Calu3 (cell line): ENCODE measurements at regions not wholly inside any gene's neighbourhood (a gene's known extent, or its start where the extent isn't known, plus 50 kb on each side); places are given as distances from the start of the nearest gene placed in this dataset.

Source experiments
- BruUV-seq: library from RNA; stranded (reverse); fragments of 400-500 nt; replicated peaks from 2 replicates; lab custom pipeline; 2021; lab: Mats Ljungman, UMichigan
- CTCF ChIA-PET: fragments of 300-600 bp; sonication (Branson Sonifier 250); formaldehyde crosslinking; loops from one replicate; lab custom pipeline; 2022; ENCODE audit warnings: antibody characterized with exemption; lab: Charles Lee
- DNase-seq: peaks from one replicate; pipeline ENCODE4 v3.0.0; 2022
- H3K27ac Mint-ChIP-seq: one replicate; pipeline ENCODE4 v1.8.0; 2022; ENCODE audit warnings: mixed read lengths; ENCODE audit not compliant: unreplicated experiment
- H3K27me3 Mint-ChIP-seq: one replicate; pipeline ENCODE4 v1.8.0; 2022; ENCODE audit warnings: mixed read lengths; ENCODE audit not compliant: unreplicated experiment
- H3K36me3 Mint-ChIP-seq: one replicate; pipeline ENCODE4 v1.8.0; 2022; ENCODE audit warnings: mild to moderate bottlenecking, moderate library complexity, mixed read lengths; ENCODE audit not compliant: insufficient read depth, unreplicated experiment
- H3K4me1 Mint-ChIP-seq: one replicate; pipeline ENCODE4 v1.8.0; 2022; ENCODE audit warnings: mild to moderate bottlenecking, low read depth, mixed read lengths; ENCODE audit not compliant: unreplicated experiment
- H3K4me3 Mint-ChIP-seq: one replicate; pipeline ENCODE4 v1.8.0; 2022; ENCODE audit warnings: mild to moderate bottlenecking, low read depth, moderate library complexity, mixed read lengths; ENCODE audit not compliant: unreplicated experiment
- H3K9me3 Mint-ChIP-seq: one replicate; pipeline ENCODE4 v1.8.0; 2022; ENCODE audit warnings: low read depth, mixed read lengths; ENCODE audit not compliant: unreplicated experiment
- CTCF ChIP-seq: fragments of 200-600 bp; IDR thresholded peaks from one replicate; pipeline ENCODE4 v1.8.0; 2022; ENCODE audit warnings: antibody characterized with exemption; ENCODE audit not compliant: unreplicated experiment
- intact Hi-C: fragments of 100-400 bp; cut with micrococcal nuclease; formaldehyde crosslinking; loops from one replicate; pipeline ENCODE4 v1.10.0; 2022; ENCODE audit not compliant: unreplicated experiment

GRCh38 chr2:171217330-171217729 lies 56.6 kb upstream of the TLK1 start:
- H3K9me3 Mint-ChIP-seq: peaks cover 7% of the 10 kb centered on the region
- H3K4me3 Mint-ChIP-seq: no peak overlapping the region
- TF ChIP-seq CTCF: no peak
- DNase-seq: no peak
- no peak overlapping the region for H3K27ac Mint-ChIP-seq
- CTCF ChIA-PET: no interaction called here
- no peaks in the 10 kb centered on the region for H3K36me3 Mint-ChIP-seq
- no peaks in the 10 kb centered on the region for H3K4me1 Mint-ChIP-seq
- intact Hi-C loops: no loop called here
- no peaks in the 10 kb centered on the region for H3K27me3 Mint-ChIP-seq
- BruUV-seq: no TSS peak

GRCh38 chr2:171216631-171217030 lies 55.9 kb upstream of the TLK1 start:
- H3K36me3 Mint-ChIP-seq: no peaks in the 10 kb centered on the region
- intact Hi-C loops: no loop called here
- CTCF ChIA-PET: no interaction called here
- H3K27ac Mint-ChIP-seq: no peak overlapping the region
- DNase-seq: no peak
- peaks cover 7% of the 10 kb centered on the region for H3K9me3 Mint-ChIP-seq
- H3K27me3 Mint-ChIP-seq: no peaks in the 10 kb centered on the region
- H3K4me3 Mint-ChIP-seq: no peak overlapping the region
- no peak for TF ChIP-seq CTCF
- no peaks in the 10 kb centered on the region for H3K4me1 Mint-ChIP-seq
- BruUV-seq: no TSS peak

GRCh38 chr2:171214093-171214492 lies 53.4 kb upstream of the TLK1 start:
- H3K27me3 Mint-ChIP-seq: no peaks in the 10 kb centered on the region
- intact Hi-C loops: no loop called here
- no peaks in the 10 kb centered on the region for H3K4me1 Mint-ChIP-seq
- H3K27ac Mint-ChIP-seq: no peak overlapping the region
- CTCF ChIA-PET: no interaction called here
- no peak overlapping the region for H3K4me3 Mint-ChIP-seq
- H3K9me3 Mint-ChIP-seq: peaks cover 7% of the 10 kb centered on the region
- no peaks in the 10 kb centered on the region for H3K36me3 Mint-ChIP-seq
- no peak for TF ChIP-seq CTCF
- DNase-seq: no peak
- no TSS peak for BruUV-seq

GRCh38 chr2:171210864-171211431 lies 50.3 kb upstream of the TLK1 start:
- DNase-seq: no peak
- Mint-ChIP-seq H3K4me1 (no peaks in the 10 kb centered on the region), H3K36me3 (no peaks in the 10 kb centered on the region), H3K27ac (no peak overlapping the region), H3K27me3 (no peaks in the 10 kb centered on the region), H3K4me3 (no peak overlapping the region), H3K9me3 (no peaks in the 10 kb centered on the region)
- no TSS peak for BruUV-seq
- CTCF ChIA-PET: no interaction called here
- intact Hi-C loops: no loop called here
- TF ChIP-seq CTCF: no peak
